ENCODE measurements at regions not wholly inside any gene's neighbourhood (a gene's known extent, or its start where the extent isn't known, plus 50 kb on each side); places are given as distances from the start of the nearest gene placed in this dataset.
"Not testable (repeated sequence)": the region's sequence is repeated elsewhere in the genome, so short reads cannot be mapped to it uniquely, and the experiment has no call there.

- Histone ChIP-seq H3K9me3 (no peaks in the 10 kb centered on the region), H3K27me3 (no peaks in the 10 kb centered on the region), H3K4me1 (no peaks in the 10 kb centered on the region), H3K9ac (no peak overlapping the region), H4K20me1 (no peaks in the 10 kb centered on the region), H3K4me3 (no peak overlapping the region), H3K4me2 (no peak overlapping the region), H3K27ac (no peak overlapping the region), H3K36me3 (no peaks in the 10 kb centered on the region)
- no peak for TF ChIP-seq Cebpa-rat (IDR thresholded peaks at IDR 0.05)
Observed at GRCh38 chr11:96551136-96551535, 161.3 kb downstream of the JRKL start.

DNA sequence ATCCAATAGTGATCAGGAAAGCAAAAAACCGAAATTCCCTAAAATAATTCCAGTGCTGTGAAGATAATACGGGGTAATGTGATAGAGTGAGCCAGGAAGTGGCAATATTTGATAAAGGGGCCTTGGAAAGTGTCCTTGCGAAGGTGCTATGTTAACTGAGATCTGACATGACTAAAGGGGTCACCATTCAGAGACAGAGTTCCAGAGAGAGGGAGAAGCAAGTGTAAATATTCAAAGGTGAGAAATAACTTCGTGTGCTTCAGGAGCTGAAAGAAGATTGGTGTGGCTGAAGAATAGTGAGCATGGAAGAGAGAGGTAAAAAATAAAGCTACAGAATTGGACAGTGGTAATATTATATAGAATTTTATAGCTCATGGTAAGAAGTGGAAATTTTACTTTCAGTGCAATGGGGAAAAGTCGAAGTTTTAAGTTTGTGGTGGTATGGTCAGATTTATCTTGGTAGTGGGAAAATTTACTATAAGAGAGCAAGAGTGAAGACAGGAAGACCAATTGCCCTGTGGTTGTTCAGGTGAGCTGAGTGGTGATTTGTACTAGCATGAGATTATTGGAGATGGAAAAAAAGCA lies 164.5 kb downstream of the JRKL start:
- H3K27ac ChIP-seq = no peak overlapping the region
- no peak overlapping the region for H3K4me2 ChIP-seq
- no peaks in the 10 kb centered on the region for H3K36me3 ChIP-seq
- H3K27me3 ChIP-seq = no peaks in the 10 kb centered on the region
- no peak for TF ChIP-seq Cebpa-rat (IDR thresholded peaks at IDR 0.05)
- no peaks in the 10 kb centered on the region for H4K20me1 ChIP-seq
- no peak overlapping the region for H3K4me3 ChIP-seq
- no peaks in the 10 kb centered on the region for H3K4me1 ChIP-seq
- H3K9ac ChIP-seq = no peak overlapping the region
- H3K9me3 ChIP-seq = no peaks in the 10 kb centered on the region

DNA sequence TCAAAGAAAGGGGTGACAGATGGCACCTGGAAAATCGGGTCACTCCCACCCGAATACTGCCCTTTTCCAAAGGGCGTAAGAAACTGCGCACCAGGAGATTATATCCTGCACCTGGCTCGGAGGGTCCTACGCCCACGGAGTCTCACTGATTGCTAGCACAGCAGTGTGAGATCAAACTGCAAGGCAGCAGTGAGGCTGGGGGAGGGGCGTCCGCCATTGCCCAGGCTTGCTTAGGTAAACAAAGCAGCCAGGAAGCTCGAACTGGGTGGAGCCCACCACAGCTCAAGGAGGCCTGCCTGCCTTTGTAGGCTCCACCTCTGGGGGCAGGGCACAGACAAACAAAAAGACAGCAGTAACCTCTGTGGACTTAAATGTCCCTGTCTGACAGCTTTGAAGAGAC lies 166.0 kb downstream of the JRKL start:
- H3K27me3 ChIP-seq, H3K9ac ChIP-seq, H3K27ac ChIP-seq, H3K4me2 ChIP-seq, H3K36me3 ChIP-seq, H3K9me3 ChIP-seq, H3K4me3 ChIP-seq, H3K4me1 ChIP-seq, H4K20me1 ChIP-seq: not testable (repeated sequence)

- H3K4me2 ChIP-seq, H3K27ac ChIP-seq, H3K9me3 ChIP-seq, H3K9ac ChIP-seq, H4K20me1 ChIP-seq, H3K36me3 ChIP-seq, H3K4me3 ChIP-seq, H3K4me1 ChIP-seq, H3K27me3 ChIP-seq: not testable (repeated sequence)
Observed at GRCh38 chr11:96560727-96561126, 170.9 kb downstream of the JRKL start.

- Histone ChIP-seq H4K20me1 (no peaks in the 10 kb centered on the region), H3K4me1 (no peaks in the 10 kb centered on the region), H3K27me3 (no peaks in the 10 kb centered on the region), H3K9me3 (no peaks in the 10 kb centered on the region), H3K27ac (no peak overlapping the region), H3K9ac (no peak overlapping the region), H3K4me3 (no peak overlapping the region), H3K4me2 (no peak overlapping the region), H3K36me3 (no peaks in the 10 kb centered on the region)
- no peak for TF ChIP-seq Cebpa-rat (IDR thresholded peaks at IDR 0.05)
Observed at GRCh38 chr11:96567176-96567575, 177.4 kb downstream of the JRKL start.

DNA sequence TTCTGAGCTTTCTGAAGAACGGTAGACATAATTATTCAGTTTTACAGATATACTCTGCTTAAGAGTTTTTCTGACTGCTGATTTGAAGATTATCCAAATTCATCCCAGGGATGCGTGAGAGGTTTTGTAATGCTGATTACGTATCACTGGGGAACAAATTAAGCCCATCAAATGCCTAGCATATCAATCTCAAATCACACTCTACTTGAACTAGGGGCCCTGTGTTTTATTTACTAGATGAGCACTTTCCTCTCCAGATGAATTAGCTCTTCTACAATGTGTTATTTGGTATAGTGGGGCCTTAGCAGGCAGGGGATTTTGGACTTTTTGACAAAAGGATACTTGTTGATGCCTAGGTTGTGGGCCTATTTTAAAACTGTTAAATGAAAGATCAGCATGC lies 177.9 kb downstream of the JRKL start:
- Histone ChIP-seq H3K4me3 (no peak overlapping the region), H3K9me3 (no peaks in the 10 kb centered on the region), H3K9ac (no peak overlapping the region), H3K27ac (no peak overlapping the region), H3K27me3 (no peaks in the 10 kb centered on the region), H3K4me2 (no peak overlapping the region), H3K36me3 (no peaks in the 10 kb centered on the region), H3K4me1 (no peaks in the 10 kb centered on the region), H4K20me1 (no peaks in the 10 kb centered on the region)
- TF ChIP-seq Cebpa-rat (IDR thresholded peaks at IDR 0.05) = no peak

DNA sequence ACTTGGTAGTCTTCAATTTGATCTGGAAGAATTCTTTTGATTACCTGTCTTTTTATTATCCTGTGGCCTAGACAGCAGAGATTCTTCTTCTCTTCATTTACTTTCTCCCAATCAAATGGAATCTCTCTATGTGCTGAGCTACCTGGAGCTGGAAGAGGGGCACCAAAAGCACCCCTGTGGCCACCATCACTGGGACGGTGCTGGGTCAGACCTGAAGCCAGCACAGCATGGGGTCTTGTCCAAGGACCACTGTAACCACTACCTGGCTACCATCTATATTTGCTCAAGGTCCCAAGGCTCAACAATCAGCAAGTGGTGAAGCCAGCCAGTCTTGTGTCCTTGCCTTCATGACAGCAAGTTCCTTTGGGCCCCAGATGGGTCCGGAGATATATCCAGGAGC lies 186.6 kb downstream of the JRKL start:
- Histone ChIP-seq H3K36me3 (no peaks in the 10 kb centered on the region), H3K4me2 (no peak overlapping the region), H3K9me3 (no peaks in the 10 kb centered on the region), H3K4me1 (no peaks in the 10 kb centered on the region), H3K27me3 (no peaks in the 10 kb centered on the region), H3K9ac (no peak overlapping the region), H3K27ac (no peak overlapping the region), H4K20me1 (no peaks in the 10 kb centered on the region), H3K4me3 (no peak overlapping the region)
- TF ChIP-seq Cebpa-rat (IDR thresholded peaks at IDR 0.05) = no peak

DNA sequence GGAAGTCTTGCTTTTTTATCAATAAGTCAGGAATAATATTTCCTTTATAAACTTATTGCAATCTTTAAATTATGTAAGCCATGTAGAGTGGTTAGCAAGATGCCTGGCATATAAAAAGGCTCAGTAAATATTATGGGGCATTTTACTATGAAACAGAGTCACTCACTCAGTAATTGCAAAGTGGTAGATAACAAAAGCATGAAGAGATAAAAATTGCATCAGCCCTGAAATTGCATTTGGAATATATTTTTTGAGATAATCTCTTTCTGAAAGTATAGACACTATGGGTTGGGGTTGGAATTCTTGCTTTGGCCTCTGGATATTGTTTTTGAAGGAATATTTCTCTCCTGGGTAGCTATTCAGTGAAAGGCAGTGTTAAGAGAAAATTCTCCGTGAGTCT lies 188.6 kb downstream of the JRKL start:
- H4K20me1 ChIP-seq = no peaks in the 10 kb centered on the region
- no peak overlapping the region for H3K4me2 ChIP-seq
- H3K9ac ChIP-seq = no peak overlapping the region
- H3K4me3 ChIP-seq = no peak overlapping the region
- no peaks in the 10 kb centered on the region for H3K27me3 ChIP-seq
- no peak overlapping the region for H3K27ac ChIP-seq
- no peaks in the 10 kb centered on the region for H3K4me1 ChIP-seq
- no peaks in the 10 kb centered on the region for H3K9me3 ChIP-seq
- no peak for TF ChIP-seq Cebpa-rat (IDR thresholded peaks at IDR 0.05)
- H3K36me3 ChIP-seq = no peaks in the 10 kb centered on the region

DNA sequence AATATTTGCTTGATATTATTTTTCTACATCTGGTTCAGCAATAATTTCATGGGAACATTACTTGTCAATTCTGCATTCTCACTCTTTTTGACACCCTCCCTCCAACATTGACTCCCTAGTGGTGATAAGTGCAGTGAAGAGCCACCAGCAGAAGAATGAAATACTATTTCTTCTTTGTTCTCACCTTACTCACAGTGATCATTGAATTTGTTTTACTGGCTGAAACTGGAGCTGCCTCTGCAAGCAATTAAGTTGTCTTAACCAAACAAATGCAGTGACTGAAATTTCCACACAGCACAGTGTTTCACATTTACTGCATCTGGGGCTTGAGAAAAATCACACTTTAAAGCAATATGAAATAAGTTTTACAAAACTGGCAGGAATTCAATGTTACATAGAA lies 189.8 kb downstream of the JRKL start:
- Histone ChIP-seq H4K20me1 (no peaks in the 10 kb centered on the region), H3K4me1 (no peaks in the 10 kb centered on the region), H3K9me3 (no peaks in the 10 kb centered on the region), H3K9ac (no peak overlapping the region), H3K27me3 (no peaks in the 10 kb centered on the region), H3K4me2 (no peak overlapping the region), H3K36me3 (no peaks in the 10 kb centered on the region), H3K27ac (no peak overlapping the region), H3K4me3 (no peak overlapping the region)
- TF ChIP-seq Cebpa-rat (IDR thresholded peaks at IDR 0.05) = no peak

- Histone ChIP-seq H3K4me3 (no peak overlapping the region), H3K4me2 (no peak overlapping the region), H3K9me3 (no peaks in the 10 kb centered on the region), H3K36me3 (no peaks in the 10 kb centered on the region), H3K27ac (no peak overlapping the region), H3K9ac (no peak overlapping the region), H4K20me1 (no peaks in the 10 kb centered on the region), H3K4me1 (no peaks in the 10 kb centered on the region), H3K27me3 (no peaks in the 10 kb centered on the region)
- TF ChIP-seq Cebpa-rat (IDR thresholded peaks at IDR 0.05) = no peak
Observed at GRCh38 chr11:96580476-96581040, 190.7 kb downstream of the JRKL start.

GRCh38 chr11:96585944-96586880 lies 196.4 kb downstream of the JRKL start:
- H3K4me1 ChIP-seq, H3K4me3 ChIP-seq, H3K36me3 ChIP-seq, H3K27me3 ChIP-seq, H3K27ac ChIP-seq, H3K9me3 ChIP-seq, H4K20me1 ChIP-seq, H3K9ac ChIP-seq, H3K4me2 ChIP-seq: not testable (repeated sequence)

GRCh38 chr11:96588793-96589192 lies 199.0 kb downstream of the JRKL start:
- H3K4me1 ChIP-seq, H3K36me3 ChIP-seq, H3K9me3 ChIP-seq, H3K4me2 ChIP-seq, H3K27ac ChIP-seq, H3K9ac ChIP-seq, H3K4me3 ChIP-seq, H4K20me1 ChIP-seq, H3K27me3 ChIP-seq: not testable (repeated sequence)

Data from BLaER1 (cell line).